Ishikawa (cell line): ENCODE measurements at regions not wholly inside any gene's neighbourhood (a gene's known extent, or its start where the extent isn't known, plus 50 kb on each side); places are given as distances from the start of the nearest gene placed in this dataset.

Experiments
- CEBPB ChIP-seq: IDR thresholded peaks from 2 replicates; pipeline ENCODE4 v1.6.1; 2012
- TEAD4 ChIP-seq: IDR thresholded peaks from 2 replicates; pipeline ENCODE4 v1.6.1; 2012
- YY1 ChIP-seq: IDR thresholded peaks from 2 replicates; pipeline ENCODE4 v1.6.1; 2012; ENCODE audit warnings: low read depth
- TF ChIP-seq, protein P1 (sequence below): IDR thresholded peaks from 2 replicates; pipeline ENCODE4 v1.6.1; 2012

DNA sequence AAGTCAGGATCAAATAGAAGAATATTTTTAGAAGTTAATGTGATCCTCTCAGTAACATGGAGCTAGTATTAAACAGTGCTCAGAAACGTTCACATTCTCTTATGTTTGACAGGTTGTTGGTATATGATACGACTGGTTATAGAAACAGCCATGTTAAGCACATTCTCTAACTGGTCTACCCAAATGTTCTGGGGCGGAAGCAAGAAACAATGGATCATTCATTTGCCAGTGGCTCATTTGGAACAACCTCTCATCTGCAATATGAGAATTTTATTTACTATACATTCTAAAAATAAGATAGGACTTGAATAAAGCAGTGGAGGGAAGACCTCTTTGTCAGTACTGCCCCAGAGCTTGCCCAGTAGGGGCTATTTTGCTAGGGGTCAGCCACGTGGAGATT lies 167.1 kb upstream of the FAM98A start:
- TF ChIP-seq YY1 = no peak
- no peak for TF ChIP-seq CEBPB
- TF ChIP-seq TEAD4 = no peak
- TF ChIP-seq, protein P1, sequence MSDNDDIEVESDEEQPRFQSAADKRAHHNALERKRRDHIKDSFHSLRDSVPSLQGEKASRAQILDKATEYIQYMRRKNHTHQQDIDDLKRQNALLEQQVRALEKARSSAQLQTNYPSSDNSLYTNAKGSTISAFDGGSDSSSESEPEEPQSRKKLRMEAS = no peak
